Esophagus squamous epithelium (tissue), 4 donors: ENCODE measurements at regions not wholly inside any gene's neighbourhood (a gene's known extent, or its start where the extent isn't known, plus 50 kb on each side); places are given as distances from the start of the nearest gene placed in this dataset.

Experiments
- POLR2A ChIP-seq, 4 donors: fragments of 450-650 bp; IDR thresholded peaks; one replicate each; pipeline ENCODE4 v1.6.1; 2017; ENCODE audit warnings: antibody characterized with exemption in 4 of 4, mild to moderate bottlenecking in 4 of 4, moderate library complexity in 3 of 4
- TF ChIP-seq, protein P1 (sequence below), 6 experiments: fragments of 450-650 bp in 4 of 6; fragments of 200-600 bp in 2 of 6; sonication (generic) in 2 of 6; IDR thresholded peaks; one replicate each; pipeline ENCODE4 v1.5.1; 2016 to 2019; ENCODE audit warnings: antibody characterized with exemption in 6 of 6, mild to moderate bottlenecking in 4 of 6, moderate library complexity in 4 of 6

DNA sequence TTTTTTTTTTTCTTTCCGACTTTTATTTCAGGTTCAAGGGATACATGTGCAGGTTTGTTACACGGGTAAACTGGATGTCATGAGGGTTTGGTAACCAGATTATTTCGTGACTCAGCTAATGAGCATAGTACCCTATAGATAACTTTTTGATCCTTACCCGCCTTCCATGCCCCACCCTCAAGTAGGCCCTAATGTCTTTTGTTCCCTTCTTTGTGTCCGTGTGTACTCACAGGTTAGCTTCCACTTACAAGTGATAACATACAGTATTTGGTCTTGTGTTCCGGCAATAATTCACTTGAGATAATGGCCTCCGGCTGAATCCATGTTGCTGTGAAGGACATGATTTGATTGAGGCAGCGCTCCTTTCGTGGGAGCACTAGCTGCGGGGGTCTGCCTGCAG, 402.8 kb upstream of the SGO1 start:
- TF ChIP-seq, protein P1, sequence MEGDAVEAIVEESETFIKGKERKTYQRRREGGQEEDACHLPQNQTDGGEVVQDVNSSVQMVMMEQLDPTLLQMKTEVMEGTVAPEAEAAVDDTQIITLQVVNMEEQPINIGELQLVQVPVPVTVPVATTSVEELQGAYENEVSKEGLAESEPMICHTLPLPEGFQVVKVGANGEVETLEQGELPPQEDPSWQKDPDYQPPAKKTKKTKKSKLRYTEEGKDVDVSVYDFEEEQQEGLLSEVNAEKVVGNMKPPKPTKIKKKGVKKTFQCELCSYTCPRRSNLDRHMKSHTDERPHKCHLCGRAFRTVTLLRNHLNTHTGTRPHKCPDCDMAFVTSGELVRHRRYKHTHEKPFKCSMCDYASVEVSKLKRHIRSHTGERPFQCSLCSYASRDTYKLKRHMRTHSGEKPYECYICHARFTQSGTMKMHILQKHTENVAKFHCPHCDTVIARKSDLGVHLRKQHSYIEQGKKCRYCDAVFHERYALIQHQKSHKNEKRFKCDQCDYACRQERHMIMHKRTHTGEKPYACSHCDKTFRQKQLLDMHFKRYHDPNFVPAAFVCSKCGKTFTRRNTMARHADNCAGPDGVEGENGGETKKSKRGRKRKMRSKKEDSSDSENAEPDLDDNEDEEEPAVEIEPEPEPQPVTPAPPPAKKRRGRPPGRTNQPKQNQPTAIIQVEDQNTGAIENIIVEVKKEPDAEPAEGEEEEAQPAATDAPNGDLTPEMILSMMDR (IDR thresholded peaks at IDR 0.05) = no peak
- no peak for TF ChIP-seq POLR2A (IDR thresholded peaks at IDR 0.05)
